ENCODE measurements at regions not wholly inside any gene's neighbourhood (a gene's known extent, or its start where the extent isn't known, plus 50 kb on each side); places are given as distances from the start of the nearest gene placed in this dataset.
A peak's percentile ranks its signal among the peaks of the same experiment; 100 is the strongest.

DNA sequence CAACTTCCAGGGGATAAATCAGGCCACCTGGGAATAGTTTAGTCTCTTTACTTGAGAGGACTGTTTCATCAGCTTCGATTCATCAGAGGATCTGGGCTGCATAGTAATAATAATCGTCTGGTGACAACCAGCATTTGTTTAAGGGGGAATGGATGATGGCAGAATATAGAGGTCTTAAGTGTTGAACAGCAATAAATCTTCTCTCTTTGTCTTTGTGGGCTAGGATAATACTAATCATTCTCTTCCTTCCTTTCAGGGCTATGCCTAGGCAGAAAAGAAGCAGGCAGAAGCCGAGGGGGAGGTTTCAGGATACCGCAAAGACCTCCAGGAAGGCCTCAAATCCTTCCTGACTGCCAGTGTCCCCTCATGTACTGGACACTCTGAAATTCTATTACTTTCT is 150.4 kb upstream of the GAREM1 start:
- H3K27ac ChIP-seq = no peak overlapping the region
- no peaks in the 10 kb centered on the region for H3K9me3 ChIP-seq (replicated peaks)
- H3K27me3 ChIP-seq = no peaks in the 10 kb centered on the region
- no peaks in the 10 kb centered on the region for H3K4me1 ChIP-seq
- no peak for DNase-seq
- H3K36me3 ChIP-seq = no peaks in the 10 kb centered on the region
- no peak overlapping the region for H3K4me3 ChIP-seq

DNA sequence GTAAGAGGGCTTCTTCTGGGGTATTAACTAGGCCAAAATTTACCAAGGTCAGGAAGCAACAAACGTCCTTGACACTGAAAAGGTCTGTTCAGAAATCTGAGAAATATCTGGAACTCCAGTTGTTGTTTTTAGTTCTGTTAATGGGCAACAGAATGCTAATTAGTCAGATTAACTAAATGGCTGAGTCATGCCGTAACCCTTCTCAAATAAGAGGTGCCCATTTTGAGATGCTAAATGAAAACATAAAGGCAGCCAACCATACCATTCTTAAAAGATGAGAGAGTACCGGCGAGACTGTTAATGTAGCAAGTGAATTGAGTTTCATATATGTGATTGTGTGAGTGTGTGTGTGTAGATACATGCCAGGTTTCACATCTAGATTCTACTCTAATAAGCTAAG is 147.9 kb upstream of the GAREM1 start:
- H3K4me1 ChIP-seq = no peaks in the 10 kb centered on the region
- H3K36me3 ChIP-seq = no peaks in the 10 kb centered on the region
- no peaks in the 10 kb centered on the region for H3K27me3 ChIP-seq
- DNase-seq = no peak
- H3K27ac ChIP-seq = no peak overlapping the region
- H3K4me3 ChIP-seq = no peak overlapping the region
- no peaks in the 10 kb centered on the region for H3K9me3 ChIP-seq (replicated peaks)

GRCh38 chr18:32613821-32614220 is 143.1 kb upstream of the GAREM1 start:
- H3K9me3 ChIP-seq (replicated peaks) = no peaks in the 10 kb centered on the region
- H3K27me3 ChIP-seq = no peaks in the 10 kb centered on the region
- no peaks in the 10 kb centered on the region for H3K4me1 ChIP-seq
- no peaks in the 10 kb centered on the region for H3K36me3 ChIP-seq
- no peak overlapping the region for H3K4me3 ChIP-seq
- no peak for DNase-seq
- no peak overlapping the region for H3K27ac ChIP-seq

GRCh38 chr18:32612651-32613050 is 142.0 kb upstream of the GAREM1 start:
- no peaks in the 10 kb centered on the region for H3K9me3 ChIP-seq (replicated peaks)
- no peaks in the 10 kb centered on the region for H3K4me1 ChIP-seq
- H3K27me3 ChIP-seq = no peaks in the 10 kb centered on the region
- no peak overlapping the region for H3K4me3 ChIP-seq
- no peaks in the 10 kb centered on the region for H3K36me3 ChIP-seq
- no peak overlapping the region for H3K27ac ChIP-seq
- no peak for DNase-seq

- no peak for DNase-seq
Observed at GRCh38 chr18:32610176-32610575, 139.5 kb upstream of the GAREM1 start.

DNA sequence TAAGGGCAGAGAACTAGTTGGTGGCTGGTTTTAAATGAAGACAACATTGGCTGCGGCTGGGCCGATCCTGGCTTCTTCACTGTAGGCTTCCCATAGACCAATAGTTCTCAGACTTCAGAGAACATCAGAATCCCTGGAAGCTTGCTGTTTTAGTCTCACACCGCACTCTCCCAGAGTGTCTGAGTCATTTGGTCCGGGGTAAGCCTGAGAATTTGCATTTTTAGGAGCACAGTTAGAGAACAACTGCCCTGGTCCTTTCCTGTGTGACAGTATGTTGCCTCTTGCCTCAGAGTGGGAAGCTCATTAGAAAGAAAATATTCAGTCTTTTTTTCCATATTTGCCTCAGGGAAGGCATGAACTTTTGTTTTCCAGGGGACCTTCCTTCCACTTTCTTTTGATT is 137.1 kb upstream of the GAREM1 start:
- no peak overlapping the region for H3K4me3 ChIP-seq
- no peak for DNase-seq
- no peaks in the 10 kb centered on the region for H3K27me3 ChIP-seq
- no peaks in the 10 kb centered on the region for H3K9me3 ChIP-seq (replicated peaks)
- H3K36me3 ChIP-seq = no peaks in the 10 kb centered on the region
- no peaks in the 10 kb centered on the region for H3K4me1 ChIP-seq
- H3K27ac ChIP-seq = no peak overlapping the region

More at GRCh38 chr18:32610176-32610575, 139.5 kb upstream of the GAREM1 start:
- Histone ChIP-seq H3K36me3 (no peaks in the 10 kb centered on the region), H3K4me3 (no peak overlapping the region), H3K27me3 (no peaks in the 10 kb centered on the region), H3K27ac (no peak overlapping the region), H3K4me1 (no peaks in the 10 kb centered on the region), H3K9me3 (replicated peaks) (no peaks in the 10 kb centered on the region)

DNA sequence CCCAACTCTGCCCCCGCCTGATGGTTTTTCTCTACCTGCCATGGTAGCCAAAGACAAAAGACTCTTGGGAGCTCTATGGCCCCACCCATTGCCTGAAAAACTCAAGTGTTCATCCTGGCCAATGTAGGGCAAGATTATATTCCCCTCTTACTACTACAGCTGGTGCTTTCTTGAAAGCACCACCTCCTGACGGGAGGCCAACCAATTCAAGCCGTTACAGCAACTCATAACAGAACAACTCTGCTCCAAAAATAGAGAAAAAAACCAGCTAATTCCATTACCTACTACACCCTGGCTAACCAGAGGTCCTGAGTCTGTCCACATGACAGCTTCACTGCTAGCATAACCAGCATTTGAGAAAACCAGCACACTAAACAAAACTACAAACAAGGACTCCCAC is 127.5 kb upstream of the GAREM1 start:
- Histone ChIP-seq H3K36me3 (no peaks in the 10 kb centered on the region), H3K4me1 (no peaks in the 10 kb centered on the region), H3K27me3 (no peaks in the 10 kb centered on the region), H3K27ac (no peak overlapping the region), H3K4me3 (no peak overlapping the region), H3K9me3 (replicated peaks) (no peaks in the 10 kb centered on the region)
- DNase-seq = no peak

DNA sequence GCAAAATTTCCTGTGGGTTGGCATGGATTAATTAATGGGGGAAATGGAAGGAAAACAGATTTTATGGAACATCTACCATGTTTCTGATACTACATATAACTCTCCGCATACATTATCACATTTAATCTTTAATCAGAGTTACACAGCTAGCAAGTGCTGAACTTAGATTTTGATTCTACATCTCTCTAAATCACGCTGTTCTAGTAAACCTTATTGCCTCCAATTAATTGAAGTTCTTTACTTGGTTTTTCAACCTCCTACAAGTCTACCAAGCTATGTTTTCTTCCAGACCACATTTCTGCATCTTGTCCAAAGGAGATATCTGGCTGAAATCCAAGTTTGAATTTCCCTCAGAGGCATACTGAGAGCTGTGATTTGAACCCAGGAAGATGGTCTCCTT is 125.8 kb upstream of the GAREM1 start:
- Histone ChIP-seq H3K27ac (no peak overlapping the region), H3K9me3 (replicated peaks) (no peaks in the 10 kb centered on the region), H3K4me3 (no peak overlapping the region), H3K27me3 (no peaks in the 10 kb centered on the region), H3K4me1 (no peaks in the 10 kb centered on the region), H3K36me3 (no peaks in the 10 kb centered on the region)
- no peak for DNase-seq

DNA sequence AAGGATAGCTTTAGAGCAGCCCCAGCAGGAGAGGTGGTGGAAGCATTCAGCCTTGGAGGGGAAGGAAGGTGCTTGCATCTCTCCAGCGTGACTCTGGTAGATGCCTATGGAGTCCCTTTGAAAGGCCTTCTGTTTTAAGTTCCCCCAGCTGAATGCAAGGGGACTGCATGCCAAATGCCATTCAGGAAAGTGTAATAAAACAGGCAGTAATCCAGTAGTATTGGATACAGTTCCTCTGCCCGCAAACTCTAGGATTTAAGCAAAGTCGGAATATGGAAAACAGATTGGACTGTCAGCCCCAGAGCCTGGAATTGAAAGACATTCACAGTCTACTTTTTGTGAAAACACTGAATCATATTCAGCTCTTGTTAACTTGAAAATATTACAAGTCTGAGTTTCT is 125.2 kb upstream of the GAREM1 start:
- Histone ChIP-seq H3K36me3 (no peaks in the 10 kb centered on the region), H3K4me1 (no peaks in the 10 kb centered on the region), H3K27me3 (no peaks in the 10 kb centered on the region), H3K9me3 (replicated peaks) (no peaks in the 10 kb centered on the region), H3K4me3 (no peak overlapping the region), H3K27ac (no peak overlapping the region)
- DNase-seq = no peak

DNA sequence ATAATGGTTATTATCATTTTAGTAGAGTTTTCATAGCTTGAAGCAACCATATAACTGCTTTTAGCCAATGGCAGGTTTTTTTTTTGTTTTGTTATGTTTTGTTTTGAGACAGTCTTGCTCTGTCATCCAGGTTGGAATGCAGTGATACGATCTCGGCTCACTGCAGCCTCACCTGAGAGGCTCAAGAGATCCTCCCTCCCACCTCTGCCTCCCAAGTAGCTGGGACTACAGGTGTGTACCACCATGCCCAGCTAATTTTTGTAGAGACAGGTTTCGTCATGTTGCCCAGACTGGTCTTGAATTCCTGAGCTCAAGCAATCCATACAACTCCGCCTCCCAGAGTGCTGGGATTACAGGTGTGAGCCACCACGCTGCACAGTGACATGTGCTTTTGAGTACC is 117.5 kb upstream of the GAREM1 start:
- no peak for DNase-seq
- Histone ChIP-seq H3K4me3 (no peak overlapping the region), H3K36me3 (no peaks in the 10 kb centered on the region), H3K4me1 (no peaks in the 10 kb centered on the region), H3K27ac (no peak overlapping the region), H3K9me3 (replicated peaks) (no peaks in the 10 kb centered on the region), H3K27me3 (no peaks in the 10 kb centered on the region)

DNA sequence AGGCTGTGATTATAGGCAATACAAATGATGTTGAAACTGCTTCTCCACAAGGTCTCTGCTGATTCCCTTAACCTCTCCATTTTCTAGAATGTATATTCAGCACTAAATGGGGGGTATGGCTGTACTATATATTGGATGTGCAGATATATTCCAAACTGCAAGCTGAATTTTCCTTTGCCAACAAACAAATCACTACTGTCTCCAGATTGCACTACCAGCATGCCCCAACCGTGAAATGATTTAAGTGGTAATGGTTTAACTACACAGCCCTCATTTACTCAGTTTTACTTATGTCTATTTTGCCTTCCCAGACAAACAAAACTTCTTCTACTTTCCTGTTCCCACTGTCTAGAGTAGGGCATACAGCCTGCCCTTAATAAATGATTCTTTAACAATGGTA is 112.7 kb upstream of the GAREM1 start:
- H3K9me3 ChIP-seq (replicated peaks) = no peaks in the 10 kb centered on the region
- no peak for DNase-seq
- no peaks in the 10 kb centered on the region for H3K4me1 ChIP-seq
- H3K4me3 ChIP-seq = no peak overlapping the region
- H3K27ac ChIP-seq = no peak overlapping the region
- H3K36me3 ChIP-seq = no peaks in the 10 kb centered on the region
- no peaks in the 10 kb centered on the region for H3K27me3 ChIP-seq

DNA sequence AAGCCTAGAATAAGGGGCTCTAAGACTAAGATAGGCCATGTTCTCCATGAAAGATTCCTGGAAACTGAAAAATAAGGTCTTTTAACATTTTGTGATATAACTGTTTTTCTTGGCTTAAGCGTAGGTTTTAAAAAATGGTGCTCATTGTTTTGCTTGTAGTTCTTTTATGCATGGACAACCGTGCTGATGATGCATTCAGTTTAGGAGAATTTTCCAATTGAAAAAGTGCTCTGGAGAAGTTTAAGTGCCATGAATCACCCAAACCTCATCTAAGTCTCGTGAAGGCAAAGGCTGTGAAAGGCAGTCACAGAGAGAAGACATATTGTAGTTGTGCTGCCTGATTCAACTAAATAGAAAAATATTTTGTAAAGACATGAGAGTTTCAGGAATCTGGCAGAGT is 111.8 kb upstream of the GAREM1 start:
- H3K27ac ChIP-seq = no peak overlapping the region
- no peak overlapping the region for H3K4me3 ChIP-seq
- H3K4me1 ChIP-seq = no peaks in the 10 kb centered on the region
- no peaks in the 10 kb centered on the region for H3K9me3 ChIP-seq (replicated peaks)
- no peaks in the 10 kb centered on the region for H3K36me3 ChIP-seq
- no peak for DNase-seq
- H3K27me3 ChIP-seq = no peaks in the 10 kb centered on the region

DNA sequence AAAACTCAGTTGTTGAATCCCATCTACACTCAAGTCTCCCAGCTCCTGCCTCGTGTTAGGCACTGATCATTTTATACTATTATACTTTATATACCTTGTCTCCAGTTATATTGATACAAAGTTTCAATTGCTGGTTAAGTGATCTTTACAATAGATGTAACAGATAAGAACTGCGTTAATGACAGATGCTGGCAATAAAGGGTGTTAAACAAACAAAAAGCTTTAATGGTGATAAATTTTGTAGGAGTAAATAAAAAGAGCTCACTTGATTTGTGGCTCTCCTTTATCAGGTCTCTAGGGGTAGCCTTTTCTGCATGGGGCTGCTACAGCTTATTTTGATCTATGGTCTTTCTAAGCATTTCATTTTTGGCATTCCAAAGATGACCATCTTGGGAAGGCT is 106.9 kb upstream of the GAREM1 start:
- H3K4me1 ChIP-seq = no peaks in the 10 kb centered on the region
- no peak overlapping the region for H3K4me3 ChIP-seq
- no peak overlapping the region for H3K27ac ChIP-seq
- H3K27me3 ChIP-seq = no peaks in the 10 kb centered on the region
- DNase-seq = no peak
- H3K9me3 ChIP-seq (replicated peaks) = no peaks in the 10 kb centered on the region
- H3K36me3 ChIP-seq = no peaks in the 10 kb centered on the region

GRCh38 chr18:32576296-32576916 is 105.7 kb upstream of the GAREM1 start:
- Histone ChIP-seq H3K36me3 (no peaks in the 10 kb centered on the region), H3K27me3 (no peaks in the 10 kb centered on the region), H3K27ac (no peak overlapping the region), H3K4me3 (no peak overlapping the region), H3K4me1 (no peaks in the 10 kb centered on the region), H3K9me3 (replicated peaks) (no peaks in the 10 kb centered on the region)
- DNase-seq = peak; percentile 4 to 41

DNA sequence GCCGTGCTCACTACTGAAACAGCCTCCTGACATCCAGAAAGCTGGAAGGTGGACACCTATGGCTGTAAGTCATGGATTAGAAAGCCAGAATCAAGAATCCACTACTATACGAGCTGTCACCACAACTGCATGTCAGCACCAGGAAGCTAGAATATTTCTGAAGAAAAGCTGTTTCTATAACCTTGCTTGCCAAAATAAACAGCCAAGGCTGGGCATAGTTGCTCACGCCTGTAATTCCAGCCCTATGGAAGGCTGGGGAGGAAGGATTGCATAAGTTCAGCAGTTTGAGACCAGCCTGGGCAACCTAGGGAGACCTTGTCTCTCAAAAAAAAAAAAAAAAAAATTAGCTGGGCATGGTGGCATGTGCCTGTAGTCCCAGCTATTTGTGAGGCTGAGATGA is 96.3 kb upstream of the GAREM1 start:
- no peaks in the 10 kb centered on the region for H3K36me3 ChIP-seq
- H3K9me3 ChIP-seq (replicated peaks) = no peaks in the 10 kb centered on the region
- no peak overlapping the region for H3K27ac ChIP-seq
- H3K4me1 ChIP-seq = no peaks in the 10 kb centered on the region
- H3K27me3 ChIP-seq = no peaks in the 10 kb centered on the region
- no peak for DNase-seq
- H3K4me3 ChIP-seq = no peak overlapping the region

GRCh38 chr18:32553640-32554365 is 83.1 kb upstream of the GAREM1 start:
- H3K27ac ChIP-seq = no peak overlapping the region
- H3K4me1 ChIP-seq = peaks cover 4% of the 10 kb centered on the region
- H3K36me3 ChIP-seq = no peaks in the 10 kb centered on the region
- H3K4me3 ChIP-seq = no peak overlapping the region
- H3K27me3 ChIP-seq = no peaks in the 10 kb centered on the region
- peak in 1 of 2 experiments; percentile 9 for DNase-seq
- H3K9me3 ChIP-seq (replicated peaks) = no peaks in the 10 kb centered on the region
